LNCaP clone FGC (cell line): ENCODE measurements at regions not wholly inside any gene's neighbourhood (a gene's known extent, or its start where the extent isn't known, plus 50 kb on each side); places are given as distances from the start of the nearest gene placed in this dataset.

Experiments
- DNase-seq: peaks from one replicate; pipeline ENCODE4 v3.0.0-alpha.2; 2011; ENCODE audit warnings: low read depth
- H3K4me3 ChIP-seq: 2 replicates; pipeline ENCODE4 v1.5.1; 2011; ENCODE audit warnings: mild to moderate bottlenecking, low read depth, low read length, control low read depth
- CTCF ChIP-seq: IDR thresholded peaks from 2 replicates; pipeline ENCODE4 v1.5.1; 2012; ENCODE audit warnings: mild to moderate bottlenecking; ENCODE audit not compliant: control insufficient read depth, insufficient read depth; ENCODE audit errors: extremely low read depth

GRCh38 chr6:167661552-167662044 lies 165.1 kb upstream of the AFDN start:
- H3K4me3 ChIP-seq: no peak overlapping the region
- no peak for DNase-seq
- no peak for TF ChIP-seq CTCF

- DNase-seq: no peak
- no peak for TF ChIP-seq CTCF
- no peak overlapping the region for H3K4me3 ChIP-seq
Observed at GRCh38 chr6:167662075-167662880, 164.4 kb upstream of the AFDN start.

- TF ChIP-seq CTCF: no peak
- no peak for DNase-seq
- no peak overlapping the region for H3K4me3 ChIP-seq
Observed at GRCh38 chr6:167662881-167663205, 163.9 kb upstream of the AFDN start.

GRCh38 chr6:167663316-167663715 lies 163.4 kb upstream of the AFDN start:
- no peak for DNase-seq
- H3K4me3 ChIP-seq: no peak overlapping the region
- no peak for TF ChIP-seq CTCF

- H3K4me3 ChIP-seq: no peak overlapping the region
- no peak for TF ChIP-seq CTCF
- no peak for DNase-seq
Observed at GRCh38 chr6:167663784-167664443, 162.8 kb upstream of the AFDN start.

- no peak for TF ChIP-seq CTCF
Observed at GRCh38 chr6:167664678-167665660, 161.7 kb upstream of the AFDN start.

More at GRCh38 chr6:167664678-167665660, 161.7 kb upstream of the AFDN start:
- no peak overlapping the region for H3K4me3 ChIP-seq
- no peak for DNase-seq
